ENCODE measurements at regions not wholly inside any gene's neighbourhood (a gene's known extent, or its start where the extent isn't known, plus 50 kb on each side); places are given as distances from the start of the nearest gene placed in this dataset.
A peak's percentile ranks its signal among the peaks of the same experiment; 100 is the strongest.
"Not testable (repeated sequence)": the region's sequence is repeated elsewhere in the genome, so short reads cannot be mapped to it uniquely, and the experiment has no call there.

DNA sequence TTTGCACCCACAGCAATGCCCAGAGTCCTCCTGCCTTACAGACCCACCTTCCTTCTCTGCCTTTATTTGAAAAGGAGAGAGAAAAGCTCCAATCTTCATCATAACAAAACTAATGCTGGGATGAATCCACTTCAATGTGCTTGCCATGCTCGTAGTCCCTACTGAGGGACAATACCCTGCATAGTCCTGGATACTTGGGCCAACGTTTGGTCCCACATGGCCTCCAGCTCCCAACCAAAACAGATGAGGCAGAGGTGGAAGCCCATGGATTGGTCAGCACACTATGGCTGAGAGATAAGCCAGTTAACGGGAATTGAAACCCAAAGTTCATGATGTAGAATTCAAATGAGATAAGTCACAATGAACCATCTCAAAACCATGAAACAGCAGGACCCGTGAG is 115.8 kb downstream of the KBTBD2 start:
- ATAC-seq; in situ Hi-C loops (cut with HindIII; ENCODE audit: low pct_unique_long_range_greater_than_20kb, low sequenced_read_pairs); BruUV-seq (replicated peaks); intact Hi-C loops (cut with micrococcal nuclease; ENCODE audit: unreplicated experiment); H3K27ac ChIP-seq (ENCODE audit: low read length); DNase-seq (ENCODE audit: low read depth, low spot score); H3K4me3 ChIP-seq (ENCODE audit: low read depth in 2 of 2, low read length in 2 of 2); H3K36me3 ChIP-seq (ENCODE audit: control insufficient read depth, insufficient read depth, low read length); H3K4me1 ChIP-seq (ENCODE audit: control insufficient read depth, insufficient read depth, low read length); H3K27me3 ChIP-seq (ENCODE audit: control insufficient read depth, insufficient read depth, low read length); CTCF ChIA-PET; POLR2A ChIA-PET; H3K9me3 ChIP-seq (ENCODE audit: control insufficient read depth, insufficient read depth, low read depth, low read length): not testable (repeated sequence)

GRCh38 chr7:32774541-32774951 is 117.0 kb downstream of the KBTBD2 start:
- DNase-seq (ENCODE audit: low read depth, low spot score) (no peak), ATAC-seq (no peak)
- TF ChIP-seq, protein P1, sequence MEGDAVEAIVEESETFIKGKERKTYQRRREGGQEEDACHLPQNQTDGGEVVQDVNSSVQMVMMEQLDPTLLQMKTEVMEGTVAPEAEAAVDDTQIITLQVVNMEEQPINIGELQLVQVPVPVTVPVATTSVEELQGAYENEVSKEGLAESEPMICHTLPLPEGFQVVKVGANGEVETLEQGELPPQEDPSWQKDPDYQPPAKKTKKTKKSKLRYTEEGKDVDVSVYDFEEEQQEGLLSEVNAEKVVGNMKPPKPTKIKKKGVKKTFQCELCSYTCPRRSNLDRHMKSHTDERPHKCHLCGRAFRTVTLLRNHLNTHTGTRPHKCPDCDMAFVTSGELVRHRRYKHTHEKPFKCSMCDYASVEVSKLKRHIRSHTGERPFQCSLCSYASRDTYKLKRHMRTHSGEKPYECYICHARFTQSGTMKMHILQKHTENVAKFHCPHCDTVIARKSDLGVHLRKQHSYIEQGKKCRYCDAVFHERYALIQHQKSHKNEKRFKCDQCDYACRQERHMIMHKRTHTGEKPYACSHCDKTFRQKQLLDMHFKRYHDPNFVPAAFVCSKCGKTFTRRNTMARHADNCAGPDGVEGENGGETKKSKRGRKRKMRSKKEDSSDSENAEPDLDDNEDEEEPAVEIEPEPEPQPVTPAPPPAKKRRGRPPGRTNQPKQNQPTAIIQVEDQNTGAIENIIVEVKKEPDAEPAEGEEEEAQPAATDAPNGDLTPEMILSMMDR (IDR thresholded peaks at IDR 0.05): no peak
- TF ChIP-seq SIN3A (IDR thresholded peaks at IDR 0.05; ENCODE audit: borderline replicate concordance, insufficient read depth, low read depth, low read length) (no peak), REST (IDR thresholded peaks at IDR 0.05; ENCODE audit: insufficient read depth in 1 of 2, low read depth in 2 of 2, low read length in 1 of 2) (no peak), POLR2AphosphoS5 (IDR thresholded peaks at IDR 0.05; ENCODE audit: low read depth, low read length) (no peak), TCF7L2 (IDR thresholded peaks at IDR 0.05; ENCODE audit: low read depth, low read length) (no peak)
- ChIA-PET POLR2A (no interaction called here), CTCF (interaction anchor here (0.6 kb wide), 1 partner anchor 25 kb away, joined by 3 read pairs; no protein-coding TSS in a partner anchor)
- in situ Hi-C loops (cut with HindIII; ENCODE audit: low pct_unique_long_range_greater_than_20kb, low sequenced_read_pairs) (no loop called here), intact Hi-C loops (cut with micrococcal nuclease; ENCODE audit: unreplicated experiment) (no loop called here)
- no peak overlapping the region for H3K4me3 ChIP-seq (ENCODE audit: low read depth in 2 of 2, low read length in 2 of 2)
- no TSS peak for BruUV-seq (replicated peaks)
- H3K27ac ChIP-seq (ENCODE audit: low read length): no peak overlapping the region
- no peaks in the 10 kb centered on the region for H3K27me3 ChIP-seq (ENCODE audit: control insufficient read depth, insufficient read depth, low read length)
- no peaks in the 10 kb centered on the region for H3K36me3 ChIP-seq (ENCODE audit: control insufficient read depth, insufficient read depth, low read length)
- no peaks in the 10 kb centered on the region for H3K9me3 ChIP-seq (ENCODE audit: control insufficient read depth, insufficient read depth, low read depth, low read length)
- H3K4me1 ChIP-seq (ENCODE audit: control insufficient read depth, insufficient read depth, low read length): no peaks in the 10 kb centered on the region

DNA sequence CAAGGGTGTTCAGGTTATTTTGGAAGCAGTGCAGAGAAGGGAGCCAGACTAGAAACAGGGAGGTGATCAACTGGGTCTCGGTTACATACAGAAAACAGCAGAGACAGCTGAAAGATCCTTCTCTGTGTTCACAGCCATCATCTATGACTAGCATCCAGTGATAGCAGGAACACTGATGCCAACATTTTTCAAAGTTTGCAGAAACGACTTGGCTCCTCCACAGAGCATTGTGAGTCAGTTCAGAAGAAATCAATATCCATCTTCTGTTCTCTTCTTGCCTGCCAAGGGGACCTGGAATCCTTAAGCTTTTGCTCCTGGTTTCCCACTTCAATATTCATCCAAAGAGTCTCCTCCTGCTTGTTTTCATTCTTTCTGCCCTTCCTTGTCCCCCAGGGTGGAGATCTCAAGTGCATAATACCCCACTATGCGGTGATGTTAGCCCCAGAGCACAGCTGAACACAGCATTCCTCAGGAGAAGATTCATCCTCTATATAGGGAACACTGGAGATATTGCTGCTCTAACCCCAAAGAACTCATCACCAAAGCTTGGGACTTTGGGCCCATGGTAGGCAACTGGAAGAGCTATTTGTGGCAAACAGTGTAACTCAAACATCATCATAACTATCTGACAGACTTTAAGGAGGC is 122.6 kb downstream of the KBTBD2 start:
- BruUV-seq (replicated peaks): TSS peak; percentile 20
- H3K27ac ChIP-seq (ENCODE audit: low read length); in situ Hi-C loops (cut with HindIII; ENCODE audit: low pct_unique_long_range_greater_than_20kb, low sequenced_read_pairs); DNase-seq (ENCODE audit: low read depth, low spot score); POLR2A ChIA-PET; H3K27me3 ChIP-seq (ENCODE audit: control insufficient read depth, insufficient read depth, low read length); H3K4me1 ChIP-seq (ENCODE audit: control insufficient read depth, insufficient read depth, low read length); ATAC-seq; H3K4me3 ChIP-seq (ENCODE audit: low read depth in 2 of 2, low read length in 2 of 2); H3K9me3 ChIP-seq (ENCODE audit: control insufficient read depth, insufficient read depth, low read depth, low read length); CTCF ChIA-PET; H3K36me3 ChIP-seq (ENCODE audit: control insufficient read depth, insufficient read depth, low read length): not testable (repeated sequence)
- intact Hi-C loops (cut with micrococcal nuclease; ENCODE audit: unreplicated experiment): loop anchor here (5.0 kb wide), 2 partner anchors 173 to 338 kb away; partner anchors contain the start of gene RP9

DNA sequence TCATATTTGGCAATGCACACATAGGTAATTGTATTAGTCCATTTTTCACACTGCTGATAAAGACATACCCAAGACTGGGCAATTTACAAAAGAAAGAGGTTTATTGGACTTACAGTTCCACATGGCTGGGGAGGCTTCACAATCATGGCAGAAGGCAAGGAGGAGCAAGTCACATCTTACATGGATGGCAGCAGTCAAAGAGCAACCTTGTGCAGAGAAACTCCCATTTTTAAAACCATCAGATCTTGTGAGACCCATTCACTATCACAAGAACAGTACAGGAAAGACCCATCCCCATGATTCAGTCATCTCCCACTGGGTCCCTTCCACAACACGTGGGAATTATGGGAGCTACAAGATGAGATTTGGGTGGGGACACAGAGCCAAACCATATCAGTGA is 123.2 kb downstream of the KBTBD2 start:
- POLR2A ChIA-PET, ATAC-seq: not testable (repeated sequence)
- intact Hi-C loops (cut with micrococcal nuclease; ENCODE audit: unreplicated experiment): loop anchor here (5.0 kb wide), 2 partner anchors 174 to 339 kb away; partner anchors contain the start of gene RP9

More for the DNA sequence above, 123.2 kb downstream of the KBTBD2 start:
- H3K27me3 ChIP-seq (ENCODE audit: control insufficient read depth, insufficient read depth, low read length); H3K9me3 ChIP-seq (ENCODE audit: control insufficient read depth, insufficient read depth, low read depth, low read length); BruUV-seq (replicated peaks); DNase-seq (ENCODE audit: low read depth, low spot score); H3K4me3 ChIP-seq (ENCODE audit: low read depth in 2 of 2, low read length in 2 of 2); H3K36me3 ChIP-seq (ENCODE audit: control insufficient read depth, insufficient read depth, low read length); H3K4me1 ChIP-seq (ENCODE audit: control insufficient read depth, insufficient read depth, low read length); H3K27ac ChIP-seq (ENCODE audit: low read length); in situ Hi-C loops (cut with HindIII; ENCODE audit: low pct_unique_long_range_greater_than_20kb, low sequenced_read_pairs); CTCF ChIA-PET: not testable (repeated sequence)

All from Panc1 (cell line).